ENCODE measurements at regions not wholly inside any gene's neighbourhood (a gene's known extent, or its start where the extent isn't known, plus 50 kb on each side); places are given as distances from the start of the nearest gene placed in this dataset.
A peak's percentile ranks its signal among the peaks of the same experiment; 100 is the strongest.
"Not testable (repeated sequence)": the region's sequence is repeated elsewhere in the genome, so short reads cannot be mapped to it uniquely, and the experiment has no call there.

DNA sequence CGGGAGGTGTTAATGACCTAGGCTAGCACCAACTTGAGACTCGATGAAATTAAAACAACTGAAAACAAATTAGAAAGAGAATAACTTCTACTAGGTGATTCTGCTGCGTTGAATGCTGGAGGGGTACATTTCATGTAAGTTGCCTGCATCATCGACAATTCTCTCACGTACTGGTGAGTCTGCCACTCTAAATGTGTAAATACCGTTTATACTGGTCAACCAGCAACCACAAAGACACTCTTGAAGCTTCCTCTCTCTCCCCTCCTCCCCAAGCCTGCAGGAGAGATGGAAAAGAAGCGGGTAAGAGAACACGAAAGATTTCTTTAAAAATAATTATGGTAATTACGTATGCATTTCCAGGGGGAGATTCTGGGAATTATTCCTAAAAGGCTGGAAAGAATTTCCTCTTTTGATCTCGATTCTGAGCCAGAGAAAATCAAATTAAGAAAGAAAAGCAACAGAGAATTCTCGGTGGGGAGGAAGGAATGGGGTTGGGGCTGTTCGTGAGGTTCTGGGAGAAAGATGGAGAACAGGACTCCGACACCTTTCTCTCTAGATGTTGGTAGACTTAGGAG is 68.6 kb upstream of the MRTFB start:
- DNase-seq = no peak

DNA sequence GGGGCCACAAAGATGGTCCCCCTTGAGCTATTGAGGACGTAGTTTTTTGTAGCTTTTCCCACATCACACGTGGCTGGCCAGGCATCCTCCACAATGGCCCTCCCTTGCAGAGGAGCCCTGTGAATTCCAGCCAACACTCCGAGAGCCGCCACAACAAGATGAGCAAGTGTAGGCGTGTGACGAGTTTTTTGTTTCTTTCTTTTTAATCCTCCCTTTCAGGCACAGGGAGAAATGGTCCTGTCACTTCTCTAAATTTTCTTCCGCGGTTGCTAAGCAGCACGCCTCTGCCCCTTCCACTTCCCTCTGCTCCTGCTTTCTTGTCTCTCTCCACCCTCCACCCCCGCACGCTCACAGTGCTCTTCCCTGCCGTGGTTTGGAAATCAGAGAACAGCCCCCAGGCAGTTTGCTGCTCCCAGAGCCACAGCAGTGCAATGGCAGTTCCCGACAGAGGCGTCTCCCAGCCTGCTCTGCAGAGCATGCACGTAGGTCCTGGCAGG is 68.0 kb upstream of the MRTFB start:
- DNase-seq = no peak

- no peak for DNase-seq
Observed at GRCh38 chr16:14004031-14004728, 66.9 kb upstream of the MRTFB start.

DNA sequence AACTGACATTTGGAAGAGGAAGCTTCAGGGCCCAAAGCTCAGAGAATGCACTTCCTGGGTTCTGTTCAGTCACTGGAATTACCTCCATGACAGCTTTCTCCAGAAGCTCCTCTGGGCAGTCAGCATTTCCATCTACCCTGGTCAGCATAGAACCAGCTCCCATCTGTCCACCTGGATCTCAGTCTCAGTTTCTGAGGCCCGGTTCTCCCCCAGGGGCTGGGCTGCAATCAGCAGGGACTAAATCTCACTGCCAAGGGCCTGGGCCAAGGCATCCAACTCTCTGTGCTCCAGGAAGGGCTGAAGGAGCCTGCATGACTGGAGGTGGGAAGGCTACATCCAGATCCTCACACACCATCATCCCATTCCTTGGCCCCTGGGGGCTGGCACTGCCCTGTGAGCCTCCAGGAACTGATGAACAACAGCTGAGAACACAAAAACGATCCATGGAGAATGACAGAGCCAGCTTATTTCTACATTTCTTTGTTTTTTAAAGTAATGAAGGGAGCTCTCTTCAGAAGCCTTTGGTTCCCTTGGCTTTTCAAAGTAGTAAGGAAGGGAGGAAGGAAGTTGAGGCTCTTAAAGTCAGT is 66.3 kb upstream of the MRTFB start:
- no peak for DNase-seq

DNA sequence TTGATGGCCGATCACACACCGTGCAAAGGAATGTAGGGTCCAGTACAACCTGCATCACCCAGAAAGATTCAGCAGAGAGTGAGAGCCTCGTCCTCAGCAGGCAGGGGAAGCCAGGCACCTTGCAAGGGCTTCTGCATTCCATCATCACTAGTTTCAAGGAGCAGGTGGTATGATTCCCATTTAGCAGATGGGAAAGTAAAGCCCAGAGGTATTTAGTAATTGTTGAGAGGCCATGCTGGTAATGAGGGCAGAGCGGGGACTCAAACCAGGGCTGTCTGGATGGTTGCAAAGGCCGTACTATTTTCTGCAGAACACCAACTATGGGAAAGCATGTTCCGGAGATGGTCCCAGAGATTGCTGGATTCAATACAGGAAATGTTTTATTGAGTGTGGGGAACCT is 65.8 kb upstream of the MRTFB start:
- no peak for DNase-seq

GRCh38 chr16:14007450-14007849 is 63.7 kb upstream of the MRTFB start:
- DNase-seq = peak in 1 of 2 experiments; percentile 25

- DNase-seq = no peak
Observed at GRCh38 chr16:14011001-14011400, 60.1 kb upstream of the MRTFB start.

- no peak for DNase-seq
Observed at GRCh38 chr16:14011846-14012245, 59.3 kb upstream of the MRTFB start.

DNA sequence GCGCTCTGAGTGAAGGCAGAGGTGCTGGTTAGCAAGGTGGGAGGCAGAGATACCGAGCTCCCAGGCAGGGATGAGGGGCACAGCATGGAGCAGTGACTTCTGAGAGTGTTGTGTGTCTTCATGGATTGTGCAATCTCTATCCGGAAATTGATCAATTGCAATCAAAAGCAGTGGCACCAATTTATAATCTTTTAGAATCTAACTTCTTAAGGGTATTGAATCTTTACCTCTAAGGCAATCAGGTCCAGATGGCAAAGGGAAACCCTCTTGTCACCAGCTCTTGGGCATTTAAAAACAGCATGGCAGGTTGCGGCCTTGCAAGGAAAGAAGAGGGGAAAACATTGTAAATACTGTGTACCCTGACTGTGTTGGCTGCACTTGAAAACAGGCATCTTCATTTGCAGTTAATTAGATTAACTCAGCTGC is 58.0 kb upstream of the MRTFB start:
- DNase-seq = no peak

GRCh38 chr16:14013571-14014283 is 57.4 kb upstream of the MRTFB start:
- DNase-seq = no peak

GRCh38 chr16:14014284-14014625 is 56.9 kb upstream of the MRTFB start:
- no peak for DNase-seq

DNA sequence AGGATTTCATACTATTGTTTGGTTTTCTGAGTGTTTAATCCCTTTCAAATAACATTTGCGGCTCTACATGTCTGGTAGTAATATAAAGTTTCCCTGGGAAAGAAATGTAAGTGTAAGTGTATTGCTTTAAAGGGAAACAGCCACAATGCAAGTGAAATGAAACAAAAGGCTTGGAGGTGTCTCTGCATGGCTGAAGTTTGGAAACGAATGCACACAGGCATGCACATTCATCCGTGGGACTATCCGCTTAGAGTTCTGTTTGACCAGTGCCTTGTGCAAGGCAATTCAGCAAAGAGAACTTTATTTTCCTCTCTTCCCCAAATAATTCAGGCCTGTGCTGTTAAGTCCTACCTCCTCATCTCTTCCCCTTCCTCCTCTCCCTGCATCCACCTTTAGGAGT is 56.1 kb upstream of the MRTFB start:
- DNase-seq = no peak

- no peak for DNase-seq
Observed at GRCh38 chr16:14015461-14015860, 55.7 kb upstream of the MRTFB start.

DNA sequence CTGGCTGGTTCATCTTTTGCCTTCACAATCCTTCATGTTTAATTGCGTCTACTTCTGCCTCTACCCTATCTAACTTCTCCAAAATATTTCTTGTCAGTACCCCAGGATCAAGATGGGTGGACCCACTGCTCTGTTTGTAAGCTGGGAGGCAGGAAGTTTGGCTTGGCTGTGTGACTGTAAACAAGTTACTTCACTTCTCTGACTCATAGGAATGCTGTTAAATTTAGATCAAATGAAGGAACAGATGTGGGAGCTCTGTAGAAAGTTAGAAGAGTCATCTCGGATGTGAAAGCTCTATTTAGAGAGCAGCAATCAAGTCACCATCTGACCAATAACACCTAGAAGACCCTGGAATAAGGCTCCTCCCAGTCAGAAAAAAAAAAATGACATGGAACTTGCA is 55.2 kb upstream of the MRTFB start:
- no peak for DNase-seq

- DNase-seq = not testable (repeated sequence)
Observed at GRCh38 chr16:14016362-14016761, 54.8 kb upstream of the MRTFB start.

DNA sequence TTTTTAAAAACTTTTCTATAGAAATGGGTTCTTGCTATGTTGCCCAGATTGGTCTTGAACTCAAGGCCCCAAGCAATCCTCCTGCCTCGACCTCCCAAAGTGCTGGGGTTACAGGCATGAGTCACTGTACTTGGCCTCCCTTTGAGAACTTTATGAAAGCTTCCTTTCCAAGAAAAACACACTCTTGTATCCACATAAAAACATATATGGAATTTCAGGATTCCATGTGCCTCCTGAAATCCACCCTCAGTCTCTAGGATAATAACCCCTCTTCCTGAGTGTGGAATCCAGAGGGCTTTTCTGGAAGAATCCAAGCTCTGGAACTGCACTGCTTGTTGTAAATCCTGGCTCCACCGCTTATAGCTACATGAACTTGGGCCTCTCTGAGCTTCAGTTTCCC is 53.2 kb upstream of the MRTFB start:
- DNase-seq = no peak

DNA sequence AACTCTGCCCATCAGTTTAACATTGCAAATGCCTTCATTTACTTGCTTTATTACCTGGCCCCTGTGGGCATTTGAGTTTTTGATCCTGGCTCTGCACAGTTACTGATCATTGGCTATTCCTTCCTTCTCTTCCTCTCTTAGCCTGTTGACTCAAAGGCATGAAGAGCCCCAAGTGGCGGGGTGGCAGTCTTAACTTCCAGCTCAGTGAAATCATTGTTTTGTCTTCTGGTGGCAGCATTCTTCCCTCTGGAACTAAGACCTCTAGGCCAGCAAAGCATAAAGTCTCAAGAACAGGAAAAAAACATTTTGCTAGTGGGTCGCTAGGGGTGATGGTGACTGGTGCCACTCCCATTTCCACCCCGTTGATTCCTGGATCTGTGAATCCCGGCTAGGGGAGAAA is 52.3 kb upstream of the MRTFB start:
- no peak for DNase-seq

- DNase-seq = peak in 1 of 2 experiments; percentile 49
Observed at GRCh38 chr16:14020141-14020540, 51.0 kb upstream of the MRTFB start.

All from NCI-H2081 (cell line).